ENCODE measurements at regions not wholly inside any gene's neighbourhood (a gene's known extent, or its start where the extent isn't known, plus 50 kb on each side); places are given as distances from the start of the nearest gene placed in this dataset.

- TF ChIP-seq CREB5 (CRISPR knock-in tag; IDR thresholded peaks at IDR 0.05; ENCODE audit: low read depth) (no peak), GLIS3 (CRISPR knock-in tag; IDR thresholded peaks at IDR 0.05) (no peak), BACH2 (CRISPR knock-in tag; IDR thresholded peaks at IDR 0.05; ENCODE audit: borderline replicate concordance) (no peak), ZFP3 (CRISPR knock-in tag; IDR thresholded peaks at IDR 0.05) (no peak), POU6F1 (CRISPR knock-in tag; IDR thresholded peaks at IDR 0.05; ENCODE audit: borderline replicate concordance, low read depth) (no peak), PATZ1 (CRISPR knock-in tag; IDR thresholded peaks at IDR 0.05; ENCODE audit: borderline replicate concordance) (no peak), ZNF8 (CRISPR knock-in tag; IDR thresholded peaks at IDR 0.05) (no peak), TOX (CRISPR knock-in tag; IDR thresholded peaks at IDR 0.05; ENCODE audit: borderline replicate concordance) (no peak), ARNTL (CRISPR knock-in tag; IDR thresholded peaks at IDR 0.05; ENCODE audit: borderline replicate concordance, low read depth) (no peak), ZFP30 (CRISPR knock-in tag; IDR thresholded peaks at IDR 0.05) (no peak), TSHZ2 (CRISPR knock-in tag; IDR thresholded peaks at IDR 0.05) (no peak), ISL1 (CRISPR knock-in tag; IDR thresholded peaks at IDR 0.05) (no peak)
Measured at GRCh38 chrX:125005863-125006262, 313.8 kb upstream of the TEX13C start.
